HG03432 (cell line): ENCODE measurements at regions not wholly inside any gene's neighbourhood (a gene's known extent, or its start where the extent isn't known, plus 50 kb on each side); places are given as distances from the start of the nearest gene placed in this dataset.
"Not testable (repeated sequence)": the region's sequence is repeated elsewhere in the genome, so short reads cannot be mapped to it uniquely, and the experiment has no call there.

Experiments
- ATAC-seq: cut with Tn5 transposase; IDR thresholded peaks from one replicate; pipeline ENCODE4 v1.9.1; 2021; ENCODE audit warnings: mild to moderate bottlenecking, moderate library complexity; ENCODE audit not compliant: unreplicated experiment

DNA sequence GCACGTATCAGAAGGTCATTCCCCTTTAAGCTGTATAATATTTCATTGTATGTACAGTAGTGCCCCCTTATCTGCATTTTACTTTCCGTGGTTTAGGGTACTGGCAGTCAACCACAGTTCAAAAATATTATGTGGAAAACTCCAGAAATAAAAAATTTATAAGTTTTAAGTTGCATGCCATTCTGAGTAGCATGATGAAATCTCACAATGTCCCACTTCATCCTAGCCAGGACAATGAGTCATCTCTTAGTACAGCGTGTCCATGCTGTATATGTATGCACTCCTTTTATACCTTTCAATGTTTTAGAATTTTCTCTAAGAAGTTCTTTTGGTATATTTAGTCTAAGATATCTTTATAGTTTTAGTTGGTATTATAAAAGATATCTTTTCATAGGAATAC, 115.0 kb upstream of the HAND1 start:
- no peak for ATAC-seq

DNA sequence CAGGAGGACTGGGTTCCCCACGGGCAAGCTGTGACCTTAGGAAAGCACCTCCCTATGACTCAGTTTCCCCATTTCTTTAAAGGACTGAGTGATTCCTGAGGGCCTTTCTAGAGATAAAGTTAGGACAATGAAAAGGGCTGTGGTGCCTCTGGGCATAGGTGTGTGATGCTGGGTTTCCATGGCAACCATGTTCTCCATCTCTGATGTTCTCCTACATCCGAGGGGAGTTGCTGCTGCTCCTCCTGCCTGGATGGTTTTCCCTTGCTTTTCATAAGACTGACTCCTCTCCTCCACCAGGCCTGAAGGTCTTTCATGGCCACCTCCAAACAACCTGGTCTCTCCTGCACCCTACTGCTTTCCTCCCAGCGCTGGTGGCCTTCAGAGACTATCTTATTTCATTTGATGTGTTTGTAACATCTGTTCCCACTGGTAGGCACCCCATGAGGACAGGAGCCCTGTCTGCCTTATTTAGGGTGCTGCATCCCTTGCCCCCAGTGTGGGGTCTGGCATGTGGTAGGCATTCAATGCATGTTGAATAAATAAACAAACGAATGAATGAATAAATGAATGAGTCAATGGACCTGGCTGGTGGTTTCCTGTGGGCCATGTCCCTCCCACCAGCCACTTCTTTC, 112.2 kb upstream of the HAND1 start:
- no peak for ATAC-seq

DNA sequence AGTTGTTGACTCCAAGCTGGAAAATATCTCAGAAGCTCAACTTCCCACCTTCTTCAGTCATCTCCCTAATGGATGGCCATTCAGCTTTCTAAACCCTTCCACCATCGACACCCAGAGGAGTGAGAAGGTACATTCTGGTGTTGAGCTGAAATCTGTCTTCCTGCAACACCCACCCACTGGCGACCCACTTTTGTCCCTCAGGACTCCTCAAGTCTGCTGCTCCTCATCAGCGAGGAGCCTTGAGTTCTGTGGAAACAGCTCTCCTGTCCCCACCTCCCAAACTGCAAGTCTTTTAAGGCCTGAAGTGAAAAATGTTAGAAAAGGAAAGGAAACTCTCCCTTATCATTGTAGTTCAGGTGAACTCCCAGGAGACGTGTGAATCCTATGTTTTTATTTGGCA, 111.5 kb upstream of the HAND1 start:
- ATAC-seq = no peak

- not testable (repeated sequence) for ATAC-seq
These were observed 110.9 kb upstream of the HAND1 start for GRCh38 chr5:154588833-154589425.

DNA sequence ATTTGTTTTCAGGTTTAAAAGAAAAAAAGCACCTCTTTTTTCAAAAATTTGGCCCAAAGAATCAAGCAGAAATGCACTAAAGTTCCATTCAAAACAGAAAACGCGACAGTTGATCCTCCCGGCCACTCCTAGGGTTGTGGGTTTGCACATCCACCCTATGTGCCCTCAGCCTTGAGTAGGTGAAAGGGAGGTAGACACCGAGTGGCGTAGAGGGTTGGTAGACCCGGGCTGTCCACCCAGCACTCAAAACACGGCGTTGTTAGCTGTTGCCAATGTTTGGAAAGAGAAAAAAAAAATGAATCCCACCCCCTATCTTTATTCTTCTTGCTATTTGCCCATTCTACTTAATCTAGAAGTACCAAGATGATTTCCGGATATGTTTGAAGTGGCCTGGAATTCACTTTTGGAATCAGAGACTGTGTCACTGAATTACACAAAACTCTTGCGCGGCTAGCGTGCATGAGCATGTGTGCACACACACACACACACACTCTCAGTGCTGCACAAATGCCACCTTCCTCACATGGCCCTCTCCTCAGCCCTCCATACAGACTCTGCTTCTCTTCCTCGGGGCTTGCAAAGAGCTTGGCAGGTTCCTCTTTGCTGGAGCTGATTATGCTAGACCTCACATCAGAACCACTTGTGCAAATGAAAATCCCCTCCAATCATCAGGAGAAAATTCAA, 110.2 kb upstream of the HAND1 start:
- no peak for ATAC-seq

DNA sequence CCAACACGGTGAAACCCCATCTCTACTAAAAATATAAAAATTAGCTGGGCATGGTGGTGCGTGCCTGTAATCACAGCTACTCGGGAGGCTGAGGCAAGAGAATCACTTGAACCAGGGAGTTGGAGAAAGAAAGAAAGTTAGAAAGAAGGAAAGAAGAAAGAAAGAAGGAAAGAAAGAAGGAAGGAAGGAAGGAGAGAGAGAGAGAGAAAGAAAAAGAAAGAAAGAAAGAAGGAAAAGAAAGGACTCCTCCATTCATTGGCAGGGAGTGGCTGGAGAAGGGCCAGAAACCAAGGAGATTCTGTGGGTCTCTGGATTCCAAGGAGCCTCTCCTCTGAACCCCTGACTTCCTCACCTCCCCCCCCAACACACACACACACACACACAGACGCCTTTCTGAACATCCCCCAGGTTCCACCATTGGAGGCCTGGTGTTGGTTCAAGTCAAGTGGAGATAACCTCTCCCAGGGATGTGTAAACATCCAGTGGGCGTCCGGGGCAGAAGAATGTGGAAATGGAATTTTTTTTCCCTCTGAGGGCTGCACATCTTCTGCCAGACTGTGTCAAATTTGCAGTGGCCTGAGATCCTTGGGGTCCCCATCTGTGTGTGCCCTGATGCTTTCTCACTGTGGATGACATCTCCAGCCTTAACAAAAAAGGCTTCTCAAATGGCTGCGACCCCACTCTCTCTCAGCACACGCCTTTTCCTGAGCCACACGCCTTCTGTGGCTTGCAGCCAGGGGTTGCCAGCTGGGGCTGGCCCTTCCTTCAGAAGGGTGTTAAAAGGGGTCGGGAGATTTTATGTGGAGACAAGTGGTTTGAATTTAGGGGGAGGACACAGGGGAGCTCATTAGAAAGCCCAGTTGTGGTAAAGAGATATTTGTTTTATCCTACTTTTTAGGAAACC, 109.3 kb upstream of the HAND1 start:
- ATAC-seq = no peak

GRCh38 chr5:154583671-154584177, 105.7 kb upstream of the HAND1 start:
- no peak for ATAC-seq

DNA sequence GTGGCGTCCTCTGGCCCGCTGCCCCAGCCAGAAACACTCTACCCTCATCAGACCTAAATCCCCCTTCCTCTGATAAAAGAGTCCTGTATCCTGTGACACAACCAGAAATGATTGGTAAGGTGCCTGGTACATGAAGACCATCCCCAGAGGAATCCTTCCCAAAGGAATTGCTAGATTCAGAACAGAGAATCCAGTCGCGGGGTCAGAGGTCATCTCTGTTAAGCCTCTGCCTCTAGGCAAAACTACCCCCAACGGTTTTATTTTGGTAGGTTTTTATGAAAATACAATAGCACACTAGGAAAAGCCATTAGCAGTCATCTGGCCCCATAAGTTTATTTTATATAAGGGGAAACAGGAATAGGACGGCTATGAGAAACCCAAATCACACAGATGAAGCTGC, 102.4 kb upstream of the HAND1 start:
- no peak for ATAC-seq

- no peak for ATAC-seq
These were observed 99.4 kb upstream of the HAND1 start for GRCh38 chr5:154577416-154577815.

DNA sequence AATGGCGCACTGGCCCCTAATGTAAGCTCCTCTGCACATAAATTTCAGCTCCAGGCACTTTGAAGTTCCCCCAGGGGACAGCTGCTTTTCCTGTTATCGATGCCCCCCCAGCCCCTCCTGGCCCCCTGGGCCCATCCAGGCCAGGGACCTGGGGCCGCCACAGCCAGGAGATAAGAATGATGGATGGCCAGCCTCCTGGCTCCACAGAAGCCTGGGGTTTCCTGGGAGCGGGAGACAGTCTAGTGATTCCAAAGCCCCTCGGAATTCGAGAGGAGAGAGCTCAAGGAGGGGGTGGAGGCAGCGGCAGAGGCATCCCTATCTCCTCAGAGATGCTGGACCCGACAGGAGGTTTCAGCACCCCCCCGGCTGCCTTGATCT, 98.4 kb upstream of the HAND1 start:
- no peak for ATAC-seq

DNA sequence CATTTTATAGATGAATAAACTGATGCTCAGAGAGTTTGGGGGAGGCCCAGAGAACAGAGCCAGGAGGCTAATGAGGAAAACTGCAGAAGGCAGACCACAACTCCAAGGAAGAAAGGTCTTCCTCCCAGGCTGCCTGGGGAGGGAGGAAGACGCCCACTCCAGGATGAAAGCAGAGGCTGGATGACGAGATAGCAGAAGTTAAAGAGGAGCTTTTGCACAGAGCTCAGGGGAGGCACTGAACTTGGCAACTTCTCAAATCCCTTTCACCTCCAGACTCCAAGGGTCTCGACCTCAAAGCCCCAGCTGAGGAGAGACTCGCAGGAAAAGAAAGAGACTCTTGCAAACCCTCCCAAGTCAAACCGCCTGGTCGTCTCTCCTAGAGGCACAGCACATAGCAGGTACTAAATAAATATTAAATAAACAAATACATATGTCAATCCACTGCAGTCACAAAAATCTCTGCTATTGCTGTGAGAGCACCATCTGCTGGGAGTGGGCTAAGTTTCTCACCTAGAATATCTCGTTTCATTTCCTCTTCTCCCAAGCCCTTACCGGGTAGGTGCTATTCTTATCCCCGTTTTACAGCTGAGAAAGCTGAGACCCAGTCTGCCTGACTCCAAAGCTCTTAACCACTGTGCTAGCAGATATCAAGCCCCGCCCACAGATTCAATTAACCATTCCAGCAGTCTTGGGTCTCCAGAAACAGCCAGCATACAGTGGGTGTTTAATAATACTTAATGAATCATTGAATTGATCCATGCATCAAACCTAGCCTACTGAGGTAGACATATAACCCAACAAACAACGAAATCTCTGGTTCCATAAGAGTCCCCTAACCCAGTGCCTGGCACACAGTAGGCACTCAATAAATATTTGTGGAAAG, 97.8 kb upstream of the HAND1 start:
- ATAC-seq = peak; percentile 98

DNA sequence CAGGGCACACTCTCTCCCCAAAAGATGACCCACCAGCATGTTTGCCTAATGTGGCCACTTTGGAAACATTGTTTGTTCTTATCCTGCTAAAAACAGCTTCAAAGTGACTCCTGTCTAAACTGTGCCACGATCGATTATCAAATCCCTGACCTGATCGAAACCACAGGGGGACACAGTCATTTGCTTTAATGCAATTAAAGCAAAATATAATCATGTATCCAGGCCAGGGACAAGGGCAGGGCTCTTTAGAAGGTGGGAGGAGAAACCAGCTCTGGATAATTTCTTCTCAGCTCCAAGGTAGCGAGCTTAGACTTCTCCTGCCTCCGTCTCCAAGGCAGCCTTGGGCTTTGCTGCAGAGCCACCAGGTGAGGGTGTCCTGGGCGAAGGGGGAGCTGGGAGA, 95.0 kb upstream of the HAND1 start:
- ATAC-seq = no peak

GRCh38 chr5:154571325-154572035, 93.5 kb upstream of the HAND1 start:
- ATAC-seq = no peak

- ATAC-seq = no peak
These were observed 92.7 kb upstream of the HAND1 start for GRCh38 chr5:154570572-154571324.

- ATAC-seq = no peak
These were observed 90.6 kb upstream of the HAND1 start for GRCh38 chr5:154568589-154568988.

GRCh38 chr5:154567155-154567554, 89.1 kb upstream of the HAND1 start:
- no peak for ATAC-seq

DNA sequence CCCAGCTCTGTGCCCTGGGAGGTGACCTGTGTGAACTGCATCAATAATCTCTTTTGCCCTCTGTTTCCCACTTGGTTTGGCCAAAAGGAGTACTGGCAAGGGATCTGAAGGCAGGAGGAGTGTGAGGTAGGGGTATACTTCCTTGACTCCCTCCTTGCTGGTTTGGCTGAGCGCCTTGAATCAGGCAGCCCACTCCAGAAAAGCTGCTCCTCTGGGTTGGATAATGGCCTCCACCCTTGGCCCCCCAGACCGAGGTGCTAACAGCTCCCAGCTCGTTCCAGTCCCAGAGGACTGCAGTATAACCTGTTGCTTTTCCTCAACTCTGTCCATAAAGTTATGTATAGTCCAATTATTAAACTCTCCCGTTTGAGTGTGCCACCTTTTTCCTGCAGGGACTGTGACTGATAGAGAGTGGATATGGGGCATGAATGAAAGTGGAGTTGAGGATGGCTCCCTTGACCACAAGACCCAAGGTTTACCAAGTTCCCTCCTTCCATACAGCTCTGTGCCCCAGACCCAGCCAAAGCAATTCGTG, 88.2 kb upstream of the HAND1 start:
- no peak for ATAC-seq

- ATAC-seq = no peak
These were observed 87.1 kb upstream of the HAND1 start for GRCh38 chr5:154565123-154565522.
